ENCODE measurements at regions not wholly inside any gene's neighbourhood (a gene's known extent, or its start where the extent isn't known, plus 50 kb on each side); places are given as distances from the start of the nearest gene placed in this dataset.

- peak; percentile 26 for DNase-seq
- CTCF ChIA-PET, result no interaction called here
Observed at GRCh38 chr1:65079941-65080340, 68.1 kb upstream of the AK4 start.

GRCh38 chr1:65082346-65083040, 65.5 kb upstream of the AK4 start:
- Histone ChIP-seq H3K9me3 (ENCODE audit: low read length) (no peaks in the 10 kb centered on the region), H3K9ac (ENCODE audit: low read length) (no peak overlapping the region), H3K27me3 (ENCODE audit: low read length) (no peaks in the 10 kb centered on the region), H3K4me3 (ENCODE audit: low read length) (no peak overlapping the region), H3K4me2 (ENCODE audit: low read length) (no peak overlapping the region), H3F3A (ENCODE audit: low read length, unreplicated experiment) (no peaks in the 10 kb centered on the region), H3K27ac (ENCODE audit: low read length) (no peak overlapping the region), H4K20me1 (ENCODE audit: low read length) (no peaks in the 10 kb centered on the region), H3K9me2 (replicated peaks; ENCODE audit: low read length) (no peaks in the 10 kb centered on the region), H3K36me3 (ENCODE audit: low read depth, low read length) (no peaks in the 10 kb centered on the region), H3K79me2 (ENCODE audit: low read length) (no peaks in the 10 kb centered on the region), H2AFZ (ENCODE audit: low read length) (no peak overlapping the region), H3K4me1 (ENCODE audit: insufficient read depth, low read length) (no peaks in the 10 kb centered on the region)
- TF ChIP-seq EZH2 (IDR thresholded peaks at IDR 0.05; ENCODE audit: low read length, unreplicated experiment) (no peak), EZH2phosphoT487 (IDR thresholded peaks at IDR 0.05; ENCODE audit: borderline replicate concordance, low read length) (no peak), CTCF (conservative IDR thresholded peaks at IDR 0.05; ENCODE audit: low read depth, low read length) (no peak)
- DNase-seq (no peak), ATAC-seq (no peak)
- CTCF ChIA-PET, result no interaction called here
- intact Hi-C loops (cut with micrococcal nuclease), result no loop called here
- POLR2A ChIA-PET (ENCODE audit: unreplicated experiment), result no interaction called here
- BruUV-seq (replicated peaks), result no TSS peak

More at GRCh38 chr1:65079941-65080340, 68.1 kb upstream of the AK4 start:
- no peaks in the 10 kb centered on the region for H3K9me3 ChIP-seq (ENCODE audit: low read length)
- no peaks in the 10 kb centered on the region for H4K20me1 ChIP-seq (ENCODE audit: low read length)
- intact Hi-C loops (cut with micrococcal nuclease), result loop anchor here (5.0 kb wide), 1 partner anchor 127 kb away; no protein-coding TSS in a partner anchor
- TF ChIP-seq CTCF (conservative IDR thresholded peaks at IDR 0.05; ENCODE audit: low read depth, low read length) (no peak), EZH2phosphoT487 (IDR thresholded peaks at IDR 0.05; ENCODE audit: borderline replicate concordance, low read length) (no peak), EZH2 (IDR thresholded peaks at IDR 0.05; ENCODE audit: low read length, unreplicated experiment) (no peak)
- no peaks in the 10 kb centered on the region for H3K4me1 ChIP-seq (ENCODE audit: insufficient read depth, low read length)
- BruUV-seq (replicated peaks), result no TSS peak
- ATAC-seq, result no peak
- no peak overlapping the region for H3K27ac ChIP-seq (ENCODE audit: low read length)
- no peak overlapping the region for H2AFZ ChIP-seq (ENCODE audit: low read length)
- H3K9me2 ChIP-seq (replicated peaks; ENCODE audit: low read length), result no peaks in the 10 kb centered on the region
- no peaks in the 10 kb centered on the region for H3K79me2 ChIP-seq (ENCODE audit: low read length)
- H3K36me3 ChIP-seq (ENCODE audit: low read depth, low read length), result no peaks in the 10 kb centered on the region
- H3K27me3 ChIP-seq (ENCODE audit: low read length), result no peaks in the 10 kb centered on the region
- H3K4me2 ChIP-seq (ENCODE audit: low read length), result no peak overlapping the region
- no peak overlapping the region for H3K9ac ChIP-seq (ENCODE audit: low read length)
- POLR2A ChIA-PET (ENCODE audit: unreplicated experiment), result no interaction called here
- no peaks in the 10 kb centered on the region for H3F3A ChIP-seq (ENCODE audit: low read length, unreplicated experiment)
- no peak overlapping the region for H3K4me3 ChIP-seq (ENCODE audit: low read length)

DNA sequence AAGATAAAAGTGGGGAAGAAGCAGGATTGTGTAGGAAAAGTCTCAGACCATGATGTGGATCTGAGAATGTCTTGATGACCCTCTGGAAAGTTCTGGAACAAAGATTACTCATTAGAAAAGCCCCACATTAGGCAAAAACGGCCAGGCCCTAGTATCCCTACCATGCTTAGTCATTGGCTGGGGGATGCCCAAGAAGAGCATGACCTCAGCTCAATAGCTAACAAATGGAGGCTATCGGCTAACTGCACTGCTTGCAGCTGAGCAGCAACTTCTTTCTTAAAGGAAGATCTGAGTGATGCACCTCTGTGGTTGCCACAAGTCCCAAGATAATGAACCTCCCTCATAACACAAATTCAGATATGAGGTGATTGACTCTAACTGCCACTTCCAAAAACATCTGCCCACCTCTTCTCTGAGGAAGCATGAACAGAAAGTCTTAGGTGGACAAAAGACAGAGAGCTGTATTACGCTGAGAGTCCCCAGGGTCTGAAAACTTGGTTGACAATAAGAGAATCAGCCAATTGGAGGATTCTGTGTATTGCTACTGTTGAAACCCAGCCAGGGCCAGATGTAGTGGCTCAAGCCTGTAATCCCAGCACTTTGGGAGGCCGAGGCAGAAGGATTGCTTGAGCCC, 64.6 kb upstream of the AK4 start:
- no peaks in the 10 kb centered on the region for H3K9me2 ChIP-seq (replicated peaks; ENCODE audit: low read length)
- no peaks in the 10 kb centered on the region for H3K36me3 ChIP-seq (ENCODE audit: low read depth, low read length)
- H2AFZ ChIP-seq (ENCODE audit: low read length), result no peak overlapping the region
- no peak overlapping the region for H3K9ac ChIP-seq (ENCODE audit: low read length)
- H3K79me2 ChIP-seq (ENCODE audit: low read length), result no peaks in the 10 kb centered on the region
- H3K27ac ChIP-seq (ENCODE audit: low read length), result no peak overlapping the region
- no peaks in the 10 kb centered on the region for H3K9me3 ChIP-seq (ENCODE audit: low read length)
- ChIA-PET CTCF (no interaction called here), POLR2A (ENCODE audit: unreplicated experiment) (no interaction called here)
- intact Hi-C loops (cut with micrococcal nuclease), result no loop called here
- DNase-seq (no peak), ATAC-seq (no peak)
- TF ChIP-seq EZH2 (IDR thresholded peaks at IDR 0.05; ENCODE audit: low read length, unreplicated experiment) (no peak), EZH2phosphoT487 (IDR thresholded peaks at IDR 0.05; ENCODE audit: borderline replicate concordance, low read length) (no peak), CTCF (conservative IDR thresholded peaks at IDR 0.05; ENCODE audit: low read depth, low read length) (no peak)
- no peak overlapping the region for H3K4me3 ChIP-seq (ENCODE audit: low read length)
- no peaks in the 10 kb centered on the region for H4K20me1 ChIP-seq (ENCODE audit: low read length)
- no peaks in the 10 kb centered on the region for H3F3A ChIP-seq (ENCODE audit: low read length, unreplicated experiment)
- no peaks in the 10 kb centered on the region for H3K27me3 ChIP-seq (ENCODE audit: low read length)
- H3K4me2 ChIP-seq (ENCODE audit: low read length), result no peak overlapping the region
- no TSS peak for BruUV-seq (replicated peaks)
- no peaks in the 10 kb centered on the region for H3K4me1 ChIP-seq (ENCODE audit: insufficient read depth, low read length)

Data from PC-3 (cell line).